Fibroblast of lung (primary cell): ENCODE measurements at regions not wholly inside any gene's neighbourhood (a gene's known extent, or its start where the extent isn't known, plus 50 kb on each side); places are given as distances from the start of the nearest gene placed in this dataset.

Source experiments
- DNase-seq, 2 donors: peaks; one replicate each; pipeline versions ENCODE4 v3.0.0 to v3.0.0-alpha.2; 2010; ENCODE audit warnings: low read depth in 2 of 2
- H2AFZ ChIP-seq: 2 replicates; pipeline ENCODE4 v1.5.1; 2012; ENCODE audit warnings: low read length, control low read depth, inconsistent platforms
- H3K27ac ChIP-seq: 2 replicates; pipeline ENCODE4 v1.5.1; 2011; ENCODE audit warnings: low read length, control low read depth; ENCODE audit not compliant: insufficient read depth
- H3K27me3 ChIP-seq: 2 replicates; pipeline ENCODE4 v1.5.1; 2011; ENCODE audit warnings: mild to moderate bottlenecking, low read length; ENCODE audit not compliant: control insufficient read depth, insufficient read depth
- H3K36me3 ChIP-seq: 2 replicates; pipeline ENCODE4 v1.5.1; 2011; ENCODE audit warnings: low read length; ENCODE audit not compliant: control insufficient read depth, insufficient read depth
- H3K4me1 ChIP-seq: 2 replicates; pipeline ENCODE4 v1.5.1; 2011; ENCODE audit warnings: low read length; ENCODE audit not compliant: control insufficient read depth, insufficient read depth; ENCODE audit errors: extremely low read depth
- H3K4me2 ChIP-seq: 2 replicates; pipeline ENCODE4 v1.5.1; 2011; ENCODE audit warnings: low read length, control low read depth; ENCODE audit not compliant: insufficient read depth; ENCODE audit errors: extremely low read depth
- H3K4me3 ChIP-seq, 4 experiments: fragments of 200-600 bp in 1 of 4; sonication (generic) in 1 of 4; replicated peaks in 1 of 4; 2 replicates each; pipeline ENCODE4 v1.5.1; 2011 to 2016; ENCODE audit warnings: low read length in 4 of 4, low read depth in 3 of 4, mild to moderate bottlenecking in 3 of 4, control low read depth in 2 of 4, inconsistent platforms in 1 of 4, mixed read lengths in 1 of 4; ENCODE audit not compliant: insufficient read depth in 1 of 4; ENCODE audit errors: control extremely low read depth in 1 of 4
- H3K79me2 ChIP-seq: 2 replicates; pipeline ENCODE4 v1.5.1; 2012; ENCODE audit warnings: mild to moderate bottlenecking, low read length, inconsistent platforms; ENCODE audit not compliant: control insufficient read depth, insufficient read depth
- H3K9ac ChIP-seq: 2 replicates; pipeline ENCODE4 v1.5.1; 2011; ENCODE audit warnings: mild to moderate bottlenecking, low read length, control low read depth; ENCODE audit not compliant: insufficient read depth
- H3K9me3 ChIP-seq: 2 replicates; pipeline ENCODE4 v1.5.1; 2012; ENCODE audit warnings: low read depth, low read length; ENCODE audit not compliant: control insufficient read depth, insufficient read depth
- H4K20me1 ChIP-seq: 2 replicates; pipeline ENCODE4 v1.5.1; 2011; ENCODE audit warnings: low read length; ENCODE audit not compliant: control insufficient read depth, insufficient read depth; ENCODE audit errors: extremely low read depth
- EZH2 ChIP-seq: IDR thresholded peaks from 2 replicates; pipeline ENCODE4 v1.5.1; 2012; ENCODE audit warnings: low read length, control low read depth, mild to moderate bottlenecking; ENCODE audit errors: missing control alignments
- TF ChIP-seq, protein P1 (sequence below), 2 donors: IDR thresholded peaks in 1 of 2; conservative IDR thresholded peaks in 1 of 2; 1 replicate in 1 of 2; 2 replicates in 1 of 2; pipeline ENCODE4 v1.5.1; 2011 to 2012; ENCODE audit warnings: low read length in 2 of 2, control low read depth in 1 of 2, inconsistent platforms in 1 of 2, low read depth in 1 of 2, mild to moderate bottlenecking in 1 of 2

- no peaks in the 10 kb centered on the region for H4K20me1 ChIP-seq
- no peak overlapping the region for H3K27ac ChIP-seq
- DNase-seq, result no peak
- no peak overlapping the region for H3K4me2 ChIP-seq
- H3K36me3 ChIP-seq, result no peaks in the 10 kb centered on the region
- H3K9ac ChIP-seq, result no peak overlapping the region
- H3K4me3 ChIP-seq, result no peak overlapping the region
- TF ChIP-seq, protein P1, sequence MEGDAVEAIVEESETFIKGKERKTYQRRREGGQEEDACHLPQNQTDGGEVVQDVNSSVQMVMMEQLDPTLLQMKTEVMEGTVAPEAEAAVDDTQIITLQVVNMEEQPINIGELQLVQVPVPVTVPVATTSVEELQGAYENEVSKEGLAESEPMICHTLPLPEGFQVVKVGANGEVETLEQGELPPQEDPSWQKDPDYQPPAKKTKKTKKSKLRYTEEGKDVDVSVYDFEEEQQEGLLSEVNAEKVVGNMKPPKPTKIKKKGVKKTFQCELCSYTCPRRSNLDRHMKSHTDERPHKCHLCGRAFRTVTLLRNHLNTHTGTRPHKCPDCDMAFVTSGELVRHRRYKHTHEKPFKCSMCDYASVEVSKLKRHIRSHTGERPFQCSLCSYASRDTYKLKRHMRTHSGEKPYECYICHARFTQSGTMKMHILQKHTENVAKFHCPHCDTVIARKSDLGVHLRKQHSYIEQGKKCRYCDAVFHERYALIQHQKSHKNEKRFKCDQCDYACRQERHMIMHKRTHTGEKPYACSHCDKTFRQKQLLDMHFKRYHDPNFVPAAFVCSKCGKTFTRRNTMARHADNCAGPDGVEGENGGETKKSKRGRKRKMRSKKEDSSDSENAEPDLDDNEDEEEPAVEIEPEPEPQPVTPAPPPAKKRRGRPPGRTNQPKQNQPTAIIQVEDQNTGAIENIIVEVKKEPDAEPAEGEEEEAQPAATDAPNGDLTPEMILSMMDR (conservative IDR thresholded peaks at IDR 0.05 in 1 of 2, IDR thresholded peaks at IDR 0.05 in 1 of 2; ENCODE audit: low read depth in 1 of 2, low read length in 2 of 2), result no peak
- TF ChIP-seq EZH2, result no peak
- no peaks in the 10 kb centered on the region for H3K4me1 ChIP-seq
- H3K9me3 ChIP-seq, result no peaks in the 10 kb centered on the region
- H2AFZ ChIP-seq, result no peak overlapping the region
- no peaks in the 10 kb centered on the region for H3K79me2 ChIP-seq
- H3K27me3 ChIP-seq, result no peaks in the 10 kb centered on the region
Measured at GRCh38 chr3:103684904-103685303, 1250.1 kb downstream of the ZPLD1 start.

GRCh38 chr3:103685939-103686338 lies 1251.1 kb downstream of the ZPLD1 start:
- no peak for TF ChIP-seq EZH2
- no peak overlapping the region for H3K9ac ChIP-seq
- H3K36me3 ChIP-seq, result no peaks in the 10 kb centered on the region
- no peaks in the 10 kb centered on the region for H4K20me1 ChIP-seq
- no peak overlapping the region for H3K4me2 ChIP-seq
- no peaks in the 10 kb centered on the region for H3K9me3 ChIP-seq
- DNase-seq, result no peak
- H2AFZ ChIP-seq, result no peak overlapping the region
- no peak overlapping the region for H3K4me3 ChIP-seq
- H3K27ac ChIP-seq, result no peak overlapping the region
- no peaks in the 10 kb centered on the region for H3K27me3 ChIP-seq
- no peaks in the 10 kb centered on the region for H3K79me2 ChIP-seq
- no peaks in the 10 kb centered on the region for H3K4me1 ChIP-seq

DNA sequence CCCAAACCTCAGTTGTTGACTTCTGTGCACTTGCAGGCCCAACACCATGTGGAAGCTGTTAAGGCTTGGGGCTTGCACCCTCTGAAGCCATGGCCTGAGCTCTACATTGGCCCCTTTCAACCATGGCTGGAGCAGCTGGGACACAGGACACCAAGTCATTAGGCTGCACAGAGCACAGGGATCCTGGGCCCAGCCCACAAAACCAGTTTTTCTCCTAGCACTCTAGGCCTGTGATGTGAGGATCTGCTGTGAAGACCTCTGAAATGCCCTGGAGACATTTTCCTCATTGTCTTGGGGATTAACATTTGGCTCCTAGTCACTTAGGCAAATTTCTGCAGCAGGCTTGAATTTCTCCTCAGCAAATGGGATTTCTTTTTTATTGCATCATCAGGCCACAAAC lies 1255.7 kb downstream of the ZPLD1 start:
- Histone ChIP-seq H3K4me3 (no peak overlapping the region), H2AFZ (no peak overlapping the region), H4K20me1 (no peaks in the 10 kb centered on the region), H3K36me3 (no peaks in the 10 kb centered on the region), H3K4me1 (no peaks in the 10 kb centered on the region), H3K9me3 (no peaks in the 10 kb centered on the region), H3K27ac (no peak overlapping the region), H3K9ac (no peak overlapping the region), H3K4me2 (no peak overlapping the region), H3K27me3 (no peaks in the 10 kb centered on the region), H3K79me2 (no peaks in the 10 kb centered on the region)
- TF ChIP-seq, protein P1 (conservative IDR thresholded peaks at IDR 0.05 in 1 of 2, IDR thresholded peaks at IDR 0.05 in 1 of 2; ENCODE audit: low read depth in 1 of 2, low read length in 2 of 2), result no peak
- TF ChIP-seq EZH2, result no peak
- no peak for DNase-seq

DNA sequence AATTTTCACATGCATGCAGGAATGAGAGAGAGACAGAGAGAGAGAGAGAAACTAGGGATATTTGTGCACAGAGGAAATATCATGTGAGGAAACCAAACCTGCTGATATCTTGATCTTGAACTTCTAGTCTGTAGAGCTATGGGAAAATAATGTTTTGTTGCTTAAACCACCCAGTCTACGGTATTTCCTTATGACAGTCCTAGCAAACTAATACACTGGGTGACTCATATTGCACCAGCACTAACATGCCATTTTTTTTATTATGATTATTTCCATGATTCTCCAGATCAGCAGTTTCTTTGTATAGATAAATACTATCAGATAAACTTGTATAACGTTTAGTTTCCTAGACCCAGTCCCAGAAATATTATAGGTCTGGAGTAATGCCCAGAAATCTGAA lies 1259.0 kb downstream of the ZPLD1 start:
- Histone ChIP-seq H3K79me2 (no peaks in the 10 kb centered on the region), H3K9me3 (no peaks in the 10 kb centered on the region), H3K27me3 (no peaks in the 10 kb centered on the region), H3K36me3 (no peaks in the 10 kb centered on the region), H4K20me1 (no peaks in the 10 kb centered on the region), H2AFZ (no peak overlapping the region), H3K9ac (no peak overlapping the region), H3K4me2 (no peak overlapping the region), H3K27ac (no peak overlapping the region), H3K4me1 (no peaks in the 10 kb centered on the region), H3K4me3 (no peak overlapping the region)
- DNase-seq, result no peak
- no peak for TF ChIP-seq EZH2
- TF ChIP-seq, protein P1 (conservative IDR thresholded peaks at IDR 0.05 in 1 of 2, IDR thresholded peaks at IDR 0.05 in 1 of 2; ENCODE audit: low read depth in 1 of 2, low read length in 2 of 2), result no peak
